Keratinocyte (primary cell): ENCODE measurements at regions not wholly inside any gene's neighbourhood (a gene's known extent, or its start where the extent isn't known, plus 50 kb on each side); places are given as distances from the start of the nearest gene placed in this dataset.

Experiments used
- DNase-seq: peaks from one replicate; pipeline ENCODE4 v3.0.0-alpha.2; 2011; ENCODE audit warnings: low read depth, missing footprints, low spot score
- FAIRE-seq: peaks from 2 replicates; lab custom pipeline; 2011; peaks lifted over from hg19 to GRCh38; lab: Jason Lieb, UNC
- H2AFZ ChIP-seq: 2 replicates; pipeline ENCODE4 v1.6.0; 2012; ENCODE audit warnings: low read length, control low read depth, inconsistent platforms; ENCODE audit not compliant: control insufficient read depth
- H3K27ac ChIP-seq: 2 replicates; pipeline ENCODE4 v1.5.1; 2011; ENCODE audit warnings: low read length; ENCODE audit not compliant: control insufficient read depth, insufficient read depth
- H3K27me3 ChIP-seq: 3 replicates; pipeline ENCODE4 v1.6.0; 2011; ENCODE audit warnings: low read length; ENCODE audit not compliant: control insufficient read depth, insufficient read depth; ENCODE audit errors: extremely low read depth
- H3K36me3 ChIP-seq, 2 experiments: 2 replicates in 1 of 2; 3 replicates in 1 of 2; pipeline ENCODE4 v1.5.1; 2011; ENCODE audit warnings: low read length in 2 of 2, mild to moderate bottlenecking in 1 of 2; ENCODE audit not compliant: control insufficient read depth in 2 of 2, insufficient read depth in 2 of 2; ENCODE audit errors: extremely low read depth in 1 of 2
- H3K4me1 ChIP-seq: 3 replicates; pipeline ENCODE4 v1.5.1; 2011; ENCODE audit warnings: low read length; ENCODE audit not compliant: control insufficient read depth, insufficient read depth; ENCODE audit errors: extremely low read depth
- H3K4me2 ChIP-seq: 3 replicates; pipeline ENCODE4 v1.6.0; 2011; ENCODE audit warnings: low read depth, low read length; ENCODE audit not compliant: control insufficient read depth, insufficient read depth; ENCODE audit errors: extremely low read depth
- H3K4me3 ChIP-seq, 3 experiments: fragments of 200-600 bp in 1 of 3; sonication (generic) in 1 of 3; 2 replicates in 2 of 3; 3 replicates in 1 of 3; pipeline ENCODE4 v1.5.1; 2011 to 2016; ENCODE audit warnings: low read length in 3 of 3, mild to moderate bottlenecking in 3 of 3, control low read depth in 2 of 3, inconsistent platforms in 1 of 3, low read depth in 1 of 3, mixed read lengths in 1 of 3, mixed run types in 1 of 3, moderate library complexity in 1 of 3; ENCODE audit not compliant: control insufficient read depth in 2 of 3, insufficient read depth in 2 of 3; ENCODE audit errors: extremely low read depth in 1 of 3
- H3K79me2 ChIP-seq: 2 replicates; pipeline ENCODE4 v1.6.0; 2012; ENCODE audit warnings: low read length; ENCODE audit not compliant: control insufficient read depth, insufficient read depth
- H3K9ac ChIP-seq: 3 replicates; pipeline ENCODE4 v1.6.0; 2011; ENCODE audit warnings: low read length; ENCODE audit not compliant: control insufficient read depth, insufficient read depth; ENCODE audit errors: extremely low read depth
- H3K9me1 ChIP-seq: 3 replicates; pipeline ENCODE4 v1.6.0; 2011; ENCODE audit warnings: low read length; ENCODE audit not compliant: control insufficient read depth, insufficient read depth; ENCODE audit errors: extremely low read depth
- H3K9me3 ChIP-seq: 2 replicates; pipeline ENCODE4 v1.5.1; 2012; ENCODE audit warnings: low read depth, low read length; ENCODE audit not compliant: control insufficient read depth
- H4K20me1 ChIP-seq: 3 replicates; pipeline ENCODE4 v1.6.0; 2011; ENCODE audit warnings: low read length; ENCODE audit not compliant: control insufficient read depth, insufficient read depth; ENCODE audit errors: extremely low read depth
- CTCF ChIP-seq, 3 experiments: IDR thresholded peaks in 1 of 3; conservative IDR thresholded peaks in 1 of 3; optimal IDR thresholded peaks in 1 of 3; 2 replicates in 2 of 3; 3 replicates in 1 of 3; pipeline versions ENCODE3 to v1.5.1; 2011; ENCODE audit warnings: low read length in 3 of 3, mild to moderate bottlenecking in 3 of 3, moderate library complexity in 2 of 3, control low read depth in 1 of 3, inconsistent platforms in 1 of 3; ENCODE audit not compliant: insufficient read depth in 2 of 3; ENCODE audit errors: extremely low read depth in 1 of 3
- EZH2 ChIP-seq: IDR thresholded peaks from one replicate; pipeline ENCODE4 v1.6.1; 2012; ENCODE audit warnings: inconsistent platforms, mild to moderate bottlenecking, low read length, moderate library complexity
- dilution Hi-C: fragments of 300-500 bp; cut with MboI; formaldehyde crosslinking; loops from one replicate; pipeline ENCODE4 v1.7.0; 2020; ENCODE audit warnings: low sequenced_read_pairs; ENCODE audit not compliant: extremely low pct_ligation_motif_present

GRCh38 chr18:51999351-51999750, 340.6 kb upstream of the DCC start:
- TF ChIP-seq EZH2 = no peak
- TF ChIP-seq CTCF (optimal IDR thresholded peaks at IDR 0.05 in 1 of 3, IDR thresholded peaks at IDR 0.05 in 1 of 3, conservative IDR thresholded peaks at IDR 0.05 in 1 of 3; ENCODE audit: extremely low read depth in 1 of 3, insufficient read depth in 2 of 3, low read length in 3 of 3) = no peak
- Histone ChIP-seq H3K79me2 (no peaks in the 10 kb centered on the region), H3K36me3 (no peaks in the 10 kb centered on the region), H3K9me3 (no peaks in the 10 kb centered on the region), H3K4me2 (no peak overlapping the region), H3K9ac (no peak overlapping the region), H3K4me3 (no peak overlapping the region), H3K27ac (no peak overlapping the region), H3K9me1 (no peaks in the 10 kb centered on the region), H3K4me1 (no peaks in the 10 kb centered on the region), H2AFZ (no peak overlapping the region), H3K27me3 (no peaks in the 10 kb centered on the region), H4K20me1 (no peaks in the 10 kb centered on the region)
- DNase-seq (no peak), FAIRE-seq (no peak)
- dilution Hi-C loops = no loop called here

- FAIRE-seq = no peak
- no peaks in the 10 kb centered on the region for H3K9me1 ChIP-seq
- dilution Hi-C loops = no loop called here
Measured at GRCh38 chr18:52000435-52000834, 339.6 kb upstream of the DCC start.

More at GRCh38 chr18:52000435-52000834, 339.6 kb upstream of the DCC start:
- no peak overlapping the region for H3K27ac ChIP-seq
- H3K27me3 ChIP-seq = no peaks in the 10 kb centered on the region
- H3K4me1 ChIP-seq = no peaks in the 10 kb centered on the region
- H3K9me3 ChIP-seq = no peaks in the 10 kb centered on the region
- no peaks in the 10 kb centered on the region for H3K79me2 ChIP-seq
- TF ChIP-seq CTCF (optimal IDR thresholded peaks at IDR 0.05 in 1 of 3, IDR thresholded peaks at IDR 0.05 in 1 of 3, conservative IDR thresholded peaks at IDR 0.05 in 1 of 3; ENCODE audit: extremely low read depth in 1 of 3, insufficient read depth in 2 of 3, low read length in 3 of 3) (no peak), EZH2 (no peak)
- no peaks in the 10 kb centered on the region for H4K20me1 ChIP-seq
- no peak for DNase-seq
- no peak overlapping the region for H3K4me3 ChIP-seq
- H2AFZ ChIP-seq = no peak overlapping the region
- no peak overlapping the region for H3K9ac ChIP-seq
- H3K36me3 ChIP-seq = no peaks in the 10 kb centered on the region
- H3K4me2 ChIP-seq = no peak overlapping the region
